IMR-90 (cell line): ENCODE measurements at regions not wholly inside any gene's neighbourhood (a gene's known extent, or its start where the extent isn't known, plus 50 kb on each side); places are given as distances from the start of the nearest gene placed in this dataset.

Experiments used
- ATAC-seq: fragments of 200-7000 bp; cut with Tn5 transposase; 2 replicates; pipeline ENCODE4 v1.9.1; 2020; ENCODE audit warnings: low read depth, mild to moderate bottlenecking, moderate library complexity
- BruUV-seq: library from RNA; stranded (reverse); fragments of 400-500 nt; replicated peaks from 2 replicates; lab custom pipeline; 2021; lab: Mats Ljungman, UMichigan
- CTCF ChIA-PET: fragments of 300-600 bp; formaldehyde crosslinking; extraction: SDS; loops from one replicate; lab custom pipeline; 2021; ENCODE audit warnings: antibody characterized with exemption; lab: Yijun Ruan, JAX
- POLR2A ChIA-PET: fragments of 300-600 bp; sonication (Branson Sonifier 250); formaldehyde crosslinking; loops from one replicate; lab custom pipeline; 2022; ENCODE audit warnings: antibody characterized with exemption; ENCODE audit not compliant: unreplicated experiment; lab: Charles Lee
- DNase-seq: peaks from one replicate; pipeline ENCODE4 v3.0.0; 2013
- H2AFZ ChIP-seq: replicated peaks from 2 replicates; pipeline ENCODE3; 2013; ENCODE audit warnings: low read length, mild to moderate bottlenecking; ENCODE audit not compliant: poor library complexity
- H2AK5ac ChIP-seq: 2 replicates; pipeline ENCODE4 v1.6.1; 2013; ENCODE audit warnings: low read depth, low read length, inconsistent platforms
- H2AK9ac ChIP-seq: replicated peaks from 2 replicates; pipeline ENCODE3; 2013; ENCODE audit warnings: mild to moderate bottlenecking, low read depth, low read length, moderate library complexity; ENCODE audit not compliant: poor library complexity
- H2BK120ac ChIP-seq: 2 replicates; pipeline ENCODE4 v1.6.1; 2013; ENCODE audit warnings: low read depth, low read length, inconsistent platforms
- H2BK15ac ChIP-seq: 3 replicates; pipeline ENCODE4 v1.6.1; 2013; ENCODE audit warnings: low read depth, low read length, inconsistent platforms
- H2BK20ac ChIP-seq: 2 replicates; pipeline ENCODE4 v1.6.1; 2013; ENCODE audit warnings: low read depth, mild to moderate bottlenecking, inconsistent platforms, low read length, moderate library complexity
- H2BK5ac ChIP-seq: 2 replicates; pipeline ENCODE4 v1.6.1; 2013; ENCODE audit warnings: mild to moderate bottlenecking, low read depth, low read length, inconsistent platforms; ENCODE audit not compliant: poor library complexity, severe bottlenecking
- H3K14ac ChIP-seq: replicated peaks from 2 replicates; pipeline ENCODE4 v1.6.1; 2013; ENCODE audit warnings: low read depth, low read length, inconsistent platforms
- H3K18ac ChIP-seq: 2 replicates; pipeline ENCODE4 v1.6.1; 2013; ENCODE audit warnings: low read depth, low read length, control low read depth
- H3K23ac ChIP-seq: 2 replicates; pipeline ENCODE4 v1.6.1; 2013; ENCODE audit warnings: low read depth, low read length, inconsistent platforms
- H3K27ac ChIP-seq: 2 replicates; pipeline ENCODE4 v1.5.1; 2013; ENCODE audit warnings: mild to moderate bottlenecking, control low read depth, low read length; ENCODE audit not compliant: insufficient read depth
- H3K27me3 ChIP-seq: 2 replicates; pipeline ENCODE4 v1.6.1; 2013; ENCODE audit warnings: low read length; ENCODE audit not compliant: control insufficient read depth, insufficient read depth
- H3K36me3 ChIP-seq: 2 replicates; pipeline ENCODE4 v1.6.1; 2013; ENCODE audit warnings: low read length, mixed read lengths; ENCODE audit not compliant: control insufficient read depth, insufficient read depth
- H3K4ac ChIP-seq: 2 replicates; pipeline ENCODE4 v1.6.1; 2013; ENCODE audit warnings: low read depth, low read length, inconsistent platforms
- H3K4me1 ChIP-seq: 2 replicates; pipeline ENCODE4 v1.6.1; 2013; ENCODE audit warnings: low read length, mixed read lengths; ENCODE audit not compliant: control insufficient read depth, insufficient read depth
- H3K4me2 ChIP-seq: 2 replicates; pipeline ENCODE4 v1.6.1; 2013; ENCODE audit warnings: low read depth, mild to moderate bottlenecking, control low read depth, low read length, moderate library complexity
- H3K4me3 ChIP-seq: 2 replicates; pipeline ENCODE4 v1.5.1; 2013; ENCODE audit warnings: low read depth, mild to moderate bottlenecking, control low read depth, low read length, moderate library complexity; ENCODE audit not compliant: insufficient read depth
- H3K56ac ChIP-seq: 2 replicates; pipeline ENCODE4 v1.6.1; 2013; ENCODE audit warnings: low read length, inconsistent platforms; ENCODE audit not compliant: insufficient read depth; ENCODE audit errors: extremely low read depth
- H3K79me1 ChIP-seq, 2 experiments: 2 replicates each; pipeline ENCODE4 v1.6.1; 2013; ENCODE audit warnings: low read length in 2 of 2, inconsistent platforms in 1 of 2, low read depth in 1 of 2
- H3K9ac ChIP-seq: 2 replicates; pipeline ENCODE4 v1.6.1; 2013; ENCODE audit warnings: low read depth, low read length, control low read depth
- H3K9me1 ChIP-seq: 2 replicates; pipeline ENCODE4 v1.6.1; 2013; ENCODE audit warnings: low read length, inconsistent platforms; ENCODE audit not compliant: insufficient read depth
- H3K9me3 ChIP-seq: 2 replicates; pipeline ENCODE4 v1.6.1; 2013; ENCODE audit warnings: low read length; ENCODE audit not compliant: control insufficient read depth, insufficient read depth
- H4K20me1 ChIP-seq: 2 replicates; pipeline ENCODE4 v1.6.1; 2013; ENCODE audit warnings: low read length, inconsistent platforms; ENCODE audit not compliant: insufficient read depth
- H4K5ac ChIP-seq: 2 replicates; pipeline ENCODE4 v1.6.1; 2013; ENCODE audit warnings: mild to moderate bottlenecking, low read depth, low read length, control low read depth
- H4K8ac ChIP-seq, 2 experiments: 2 replicates each; pipeline ENCODE4 v1.6.1; 2013; ENCODE audit warnings: low read depth in 2 of 2, low read length in 2 of 2, control low read depth in 1 of 2, inconsistent platforms in 1 of 2
- H4K91ac ChIP-seq: 2 replicates; pipeline ENCODE4 v1.6.1; 2013; ENCODE audit warnings: low read depth, low read length, inconsistent platforms; ENCODE audit not compliant: insufficient read depth
- CHD1 ChIP-seq: IDR thresholded peaks from 2 replicates; pipeline ENCODE4 v1.6.1; 2012; ENCODE audit warnings: low read depth, low read length, improper control_type of control experiment
- MAFK ChIP-seq: IDR thresholded peaks from 2 replicates; pipeline ENCODE4 v1.6.1; 2012; ENCODE audit warnings: low read depth, low read length, improper control_type of control experiment
- MAZ ChIP-seq: IDR thresholded peaks from 2 replicates; pipeline ENCODE4 v1.6.1; 2012; ENCODE audit warnings: low read depth, mild to moderate bottlenecking, low read length, improper control_type of control experiment, moderate library complexity, borderline replicate concordance
- NFE2L2 ChIP-seq: fragments of 150-350 bp; IDR thresholded peaks from 2 replicates; pipeline ENCODE4 v1.6.1; 2016; ENCODE audit warnings: low read depth, mild to moderate bottlenecking, low read length
- POLR2A ChIP-seq: IDR thresholded peaks from 2 replicates; pipeline ENCODE4 v1.6.1; 2012; ENCODE audit warnings: mild to moderate bottlenecking, low read depth, low read length
- RFX5 ChIP-seq: IDR thresholded peaks from 2 replicates; pipeline ENCODE4 v1.8.0; 2012; ENCODE audit warnings: low read depth, mild to moderate bottlenecking, low read length, moderate library complexity
- WGBS, 2 experiments: methylation state at CpG; one replicate each; pipeline versions ENCODE4 v1.1.5 to v1.1.7; 2013; ENCODE audit warnings: missing lambda C conversion rate in 2 of 2; ENCODE audit not compliant: insufficient read length in 1 of 2; ENCODE audit errors: extremely low coverage in 2 of 2; 5-methylcytosine and 5-hydroxymethylcytosine counted together
- dilution Hi-C: fragments of 300-500 bp; cut with HindIII; formaldehyde crosslinking; loops from one replicate; pipeline ENCODE4 v1.14.3; 2018; ENCODE audit warnings: low sequenced_read_pairs; ENCODE audit not compliant: unreplicated experiment
- in situ Hi-C: fragments of 300-500 bp; cut with MboI; formaldehyde crosslinking; loops from 3 replicates; pipeline ENCODE4 v1.14.3; 2019; ENCODE audit warnings: low sequenced_read_pairs, inconsistent platforms, mixed read lengths
- intact Hi-C: fragments of 100-400 bp; cut with micrococcal nuclease; formaldehyde crosslinking; loops from 2 replicates; pipeline ENCODE4 v1.10.0; 2022
- TF ChIP-seq, protein P1 (sequence below): fragments of 150-350 bp; IDR thresholded peaks from 2 replicates; pipeline ENCODE4 v1.6.1; 2017; ENCODE audit warnings: mild to moderate bottlenecking, antibody characterized with exemption, low read length, low read depth

DNA sequence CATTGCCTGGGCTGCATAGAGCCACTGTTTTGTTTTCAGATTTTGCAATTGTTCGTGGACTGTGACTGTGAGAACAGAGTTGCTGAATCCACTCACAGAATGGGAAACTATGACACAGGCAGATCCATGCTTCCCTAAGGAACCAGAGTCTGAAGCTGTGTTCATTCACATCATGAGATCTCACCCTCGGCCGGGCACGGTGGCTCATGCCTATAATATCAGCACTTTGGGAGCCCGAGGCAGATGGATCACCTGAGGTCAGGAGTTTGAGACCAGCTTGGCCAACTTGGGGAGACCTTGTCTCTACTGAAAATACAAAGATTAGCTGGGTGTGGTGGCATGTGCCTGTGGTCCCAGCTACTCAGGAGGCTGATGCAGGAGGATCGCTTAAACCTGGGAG is 139.2 kb upstream of the SALL4 start:
- no peak overlapping the region for H3K4ac ChIP-seq
- H3K9me1 ChIP-seq, result no peaks in the 10 kb centered on the region
- no peak overlapping the region for H4K91ac ChIP-seq
- no peak overlapping the region for H2AFZ ChIP-seq
- in situ Hi-C loops, result no loop called here
- POLR2A ChIA-PET, result no interaction called here
- no peak overlapping the region for H4K5ac ChIP-seq
- peaks cover 6% of the 10 kb centered on the region for H3K4me1 ChIP-seq
- no peak overlapping the region for H3K4me2 ChIP-seq
- H3K9ac ChIP-seq, result no peak overlapping the region
- no peak overlapping the region for H3K18ac ChIP-seq
- no peak overlapping the region for H2AK5ac ChIP-seq
- H3K36me3 ChIP-seq, result no peaks in the 10 kb centered on the region
- H3K23ac ChIP-seq, result no peak overlapping the region
- no peak overlapping the region for H3K4me3 ChIP-seq
- no peaks in the 10 kb centered on the region for H3K79me1 ChIP-seq
- DNase-seq (no peak), ATAC-seq (no peak)
- no peak overlapping the region for H3K27ac ChIP-seq
- H3K9me3 ChIP-seq, result no peaks in the 10 kb centered on the region
- intact Hi-C loops, result no loop called here
- H4K20me1 ChIP-seq, result no peaks in the 10 kb centered on the region
- no peak for TF ChIP-seq NFE2L2
- no peak for TF ChIP-seq RFX5
- no peak for TF ChIP-seq MAZ
- no peak for TF ChIP-seq MAFK
- no peak for TF ChIP-seq CHD1
- TF ChIP-seq, protein P1, sequence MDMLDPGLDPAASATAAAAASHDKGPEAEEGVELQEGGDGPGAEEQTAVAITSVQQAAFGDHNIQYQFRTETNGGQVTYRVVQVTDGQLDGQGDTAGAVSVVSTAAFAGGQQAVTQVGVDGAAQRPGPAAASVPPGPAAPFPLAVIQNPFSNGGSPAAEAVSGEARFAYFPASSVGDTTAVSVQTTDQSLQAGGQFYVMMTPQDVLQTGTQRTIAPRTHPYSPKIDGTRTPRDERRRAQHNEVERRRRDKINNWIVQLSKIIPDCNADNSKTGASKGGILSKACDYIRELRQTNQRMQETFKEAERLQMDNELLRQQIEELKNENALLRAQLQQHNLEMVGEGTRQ, result no peak
- TF ChIP-seq POLR2A, result no peak
- no peak overlapping the region for H3K56ac ChIP-seq
- H2BK20ac ChIP-seq, result no peak overlapping the region
- dilution Hi-C loops, result no loop called here
- H2BK5ac ChIP-seq, result no peak overlapping the region
- no peak overlapping the region for H2BK120ac ChIP-seq
- H3K27me3 ChIP-seq, result no peaks in the 10 kb centered on the region
- 86% methylated on average over 2 of the region's 6 CpGs; no CpG with 5 or more reads in 1 of the 2 experiments for WGBS, 2 experiments
- H2BK15ac ChIP-seq, result no peak overlapping the region
- no TSS peak for BruUV-seq
- no peak overlapping the region for H4K8ac ChIP-seq
- no peak overlapping the region for H2AK9ac ChIP-seq
- H3K14ac ChIP-seq, result no peak overlapping the region
- CTCF ChIA-PET, result no interaction called here
